Uterus (tissue), 3 donors: ENCODE measurements at regions not wholly inside any gene's neighbourhood (a gene's known extent, or its start where the extent isn't known, plus 50 kb on each side); places are given as distances from the start of the nearest gene placed in this dataset.

Source experiments
- DNase-seq, 2 donors: peaks; one replicate each; pipeline ENCODE4 v3.0.0-alpha.2; 2019 to 2020
- H3K27ac ChIP-seq, 2 donors: fragments of 200-600 bp; sonication (generic); 1 replicate in 1 of 2; 2 replicates in 1 of 2; pipeline ENCODE4 v1.5.1; 2016 to 2018
- H3K27me3 ChIP-seq, 2 donors: fragments of 200-600 bp; sonication (generic); one replicate each; pipeline ENCODE4 v1.5.1; 2018 to 2019; ENCODE audit warnings: control low read depth in 1 of 2
- H3K36me3 ChIP-seq, 2 donors: fragments of 200-600 bp; sonication (generic); one replicate each; pipeline ENCODE4 v1.5.1; 2019; ENCODE audit warnings: control low read depth in 1 of 2
- H3K4me1 ChIP-seq, 2 donors: fragments of 200-600 bp; sonication (generic); one replicate each; pipeline ENCODE4 v1.5.1; 2018 to 2019; ENCODE audit warnings: control low read depth in 1 of 2
- H3K4me3 ChIP-seq, 2 donors: fragments of 200-600 bp; sonication (generic); 1 replicate in 1 of 2; 2 replicates in 1 of 2; pipeline ENCODE4 v1.5.1; 2018 to 2019; ENCODE audit warnings: mild to moderate bottlenecking in 1 of 2
- H3K9me3 ChIP-seq, 2 donors: fragments of 200-600 bp; sonication (generic); one replicate each; pipeline ENCODE4 v1.5.1; 2019; ENCODE audit warnings: control low read depth in 1 of 2
- CTCF ChIP-seq, 4 experiments: fragments of 200-600 bp in 2 of 4; fragments of 450-650 bp in 2 of 4; sonication (generic) in 2 of 4; IDR thresholded peaks; one replicate each; pipeline ENCODE4 v1.5.1; 2016 to 2019; ENCODE audit warnings: antibody characterized with exemption in 4 of 4, mild to moderate bottlenecking in 2 of 4, moderate library complexity in 1 of 4
- POLR2A ChIP-seq, 2 donors: fragments of 450-650 bp; IDR thresholded peaks; one replicate each; pipeline ENCODE4 v1.6.1; 2016; ENCODE audit warnings: antibody characterized with exemption in 2 of 2, mild to moderate bottlenecking in 1 of 2, moderate library complexity in 1 of 2
- intact Hi-C: fragments of 100-400 bp; cut with DNase I; formaldehyde crosslinking; loops from one replicate; pipeline ENCODE4 v1.15.1; 2023; ENCODE audit warnings: low total_unique reads
- donor health status: DM: yes; HTN: yes; CAD: no.

DNA sequence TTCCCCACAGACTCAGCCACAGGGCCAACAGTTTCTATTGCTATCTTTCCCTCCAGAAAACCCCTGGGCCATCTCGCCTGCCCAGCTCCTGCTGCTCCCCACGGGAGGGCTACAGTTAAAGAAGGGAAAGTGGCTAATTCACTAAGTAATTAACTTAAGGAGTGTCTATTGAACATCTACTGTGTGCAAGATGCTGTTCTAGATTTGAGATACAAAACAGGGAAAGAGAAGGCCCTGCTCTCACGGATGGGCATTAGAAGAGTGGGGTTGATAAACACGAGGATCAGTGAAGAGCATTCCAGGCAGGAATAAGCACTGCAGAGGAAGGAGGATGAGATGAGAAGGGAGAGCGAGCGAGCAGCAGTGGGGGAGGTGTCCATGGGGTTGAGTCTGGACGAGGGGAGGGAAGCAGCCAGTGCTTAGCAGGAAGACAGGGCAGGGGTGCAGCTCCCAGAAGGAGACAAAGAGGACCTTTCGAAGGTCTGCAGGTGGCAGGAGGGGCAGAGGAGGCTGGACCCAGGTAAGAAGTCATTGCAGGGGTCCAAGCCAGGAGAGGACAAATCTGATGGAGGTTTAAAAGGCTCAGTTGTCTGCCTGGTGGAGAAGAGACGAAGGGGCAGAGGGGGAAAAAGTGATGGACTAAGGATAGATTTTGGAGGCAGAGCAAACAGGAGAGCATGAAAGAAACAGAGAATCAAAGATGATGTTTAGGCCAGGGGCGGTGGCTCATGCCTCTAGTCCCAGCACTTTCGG lies 64.7 kb downstream of the KLF15 start:
- Histone ChIP-seq H3K27ac (no peak overlapping the region), H3K4me3 (no peak overlapping the region), H3K36me3 (no peaks in the 10 kb centered on the region), H3K4me1 (no peaks in the 10 kb centered on the region), H3K27me3 (no peaks in the 10 kb centered on the region), H3K9me3 (no peaks in the 10 kb centered on the region)
- no peak for DNase-seq
- TF ChIP-seq CTCF (IDR thresholded peaks at IDR 0.05): no peak
- no peak for TF ChIP-seq POLR2A (IDR thresholded peaks at IDR 0.05)
- intact Hi-C loops: no loop called here

- Histone ChIP-seq H3K27me3 (no peaks in the 10 kb centered on the region), H3K9me3 (no peaks in the 10 kb centered on the region), H3K4me1 (peaks cover 0 to 4% of the 10 kb centered on the region in 2 donors), H3K4me3 (no peak overlapping the region), H3K27ac (no peak overlapping the region), H3K36me3 (no peaks in the 10 kb centered on the region)
- TF ChIP-seq POLR2A (IDR thresholded peaks at IDR 0.05): no peak
- TF ChIP-seq CTCF (IDR thresholded peaks at IDR 0.05): no peak
- intact Hi-C loops: no loop called here
- DNase-seq: no peak
Observed at GRCh38 chr3:126291537-126291936, 65.7 kb downstream of the KLF15 start.

- intact Hi-C loops: no loop called here
- no peak for TF ChIP-seq POLR2A (IDR thresholded peaks at IDR 0.05)
- TF ChIP-seq CTCF (IDR thresholded peaks at IDR 0.05): no peak
- Histone ChIP-seq H3K4me3 (no peak overlapping the region), H3K36me3 (no peaks in the 10 kb centered on the region), H3K27me3 (no peaks in the 10 kb centered on the region), H3K4me1 (peaks cover 0 to 4% of the 10 kb centered on the region in 2 donors), H3K27ac (no peak overlapping the region), H3K9me3 (no peaks in the 10 kb centered on the region)
- no peak for DNase-seq
Observed at GRCh38 chr3:126291061-126291460, 66.1 kb downstream of the KLF15 start.

GRCh38 chr3:126290325-126290724 lies 66.9 kb downstream of the KLF15 start:
- Histone ChIP-seq H3K27ac (no peak overlapping the region), H3K4me3 (no peak overlapping the region), H3K4me1 (peaks cover 0 to 4% of the 10 kb centered on the region in 2 donors), H3K9me3 (no peaks in the 10 kb centered on the region), H3K36me3 (no peaks in the 10 kb centered on the region), H3K27me3 (no peaks in the 10 kb centered on the region)
- intact Hi-C loops: no loop called here
- TF ChIP-seq CTCF (IDR thresholded peaks at IDR 0.05) (no peak), POLR2A (IDR thresholded peaks at IDR 0.05) (no peak)
- no peak for DNase-seq

GRCh38 chr3:126289096-126289495 lies 68.1 kb downstream of the KLF15 start:
- H3K9me3 ChIP-seq: no peaks in the 10 kb centered on the region
- H3K36me3 ChIP-seq: no peaks in the 10 kb centered on the region
- peaks cover 0 to 4% of the 10 kb centered on the region in 2 donors for H3K4me1 ChIP-seq
- DNase-seq: no peak
- no peak overlapping the region for H3K27ac ChIP-seq
- intact Hi-C loops: no loop called here
- H3K27me3 ChIP-seq: no peaks in the 10 kb centered on the region
- H3K4me3 ChIP-seq: no peak overlapping the region
- TF ChIP-seq CTCF (IDR thresholded peaks at IDR 0.05) (no peak), POLR2A (IDR thresholded peaks at IDR 0.05) (no peak)
